GM06990 (cell line): ENCODE measurements at regions not wholly inside any gene's neighbourhood (a gene's known extent, or its start where the extent isn't known, plus 50 kb on each side); places are given as distances from the start of the nearest gene placed in this dataset.
"Not testable (repeated sequence)": the region's sequence is repeated elsewhere in the genome, so short reads cannot be mapped to it uniquely, and the experiment has no call there.

Experiments used
- DNase-seq: peaks from one replicate; pipeline ENCODE4 v3.0.0-alpha.2; 2011; ENCODE audit not compliant: insufficient read length; ENCODE audit errors: extremely low read depth
- H3K27me3 ChIP-seq: replicated peaks from 2 replicates; pipeline ENCODE4 v1.6.0; 2011; ENCODE audit warnings: low read length; ENCODE audit not compliant: control insufficient read depth, insufficient read depth
- H3K36me3 ChIP-seq: 2 replicates; pipeline ENCODE4 v1.5.1; 2011; ENCODE audit warnings: low read length; ENCODE audit not compliant: control insufficient read depth, insufficient read depth
- H3K4me3 ChIP-seq: replicated peaks from 2 replicates; pipeline ENCODE4 v1.5.1; 2011; ENCODE audit warnings: low read depth, mild to moderate bottlenecking, control low read depth, low read length
- CTCF ChIP-seq: IDR thresholded peaks from 2 replicates; pipeline ENCODE4 v1.5.1; 2011; ENCODE audit warnings: low read length, control low read depth, mild to moderate bottlenecking, inconsistent platforms; ENCODE audit not compliant: insufficient read depth, poor library complexity, severe bottlenecking

- no peak for TF ChIP-seq CTCF
- no peaks in the 10 kb centered on the region for H3K27me3 ChIP-seq
- no peak overlapping the region for H3K4me3 ChIP-seq
- no peak for DNase-seq
- no peaks in the 10 kb centered on the region for H3K36me3 ChIP-seq
Measured at GRCh38 chrX:67004451-67004850, 365.6 kb upstream of the EDA2R start.

- TF ChIP-seq CTCF = no peak
- H3K27me3 ChIP-seq = no peaks in the 10 kb centered on the region
- no peak overlapping the region for H3K4me3 ChIP-seq
- DNase-seq = no peak
- no peaks in the 10 kb centered on the region for H3K36me3 ChIP-seq
Measured at GRCh38 chrX:66994729-66995128, 355.9 kb upstream of the EDA2R start.

- not testable (repeated sequence) for H3K36me3 ChIP-seq, DNase-seq, H3K4me3 ChIP-seq, H3K27me3 ChIP-seq
Measured at GRCh38 chrX:66992077-66992476, 353.2 kb upstream of the EDA2R start.

GRCh38 chrX:66988331-66988730, 349.5 kb upstream of the EDA2R start:
- no peak for TF ChIP-seq CTCF
- Histone ChIP-seq H3K4me3 (no peak overlapping the region), H3K27me3 (no peaks in the 10 kb centered on the region), H3K36me3 (no peaks in the 10 kb centered on the region)
- DNase-seq = no peak

GRCh38 chrX:66961665-66962064, 322.8 kb upstream of the EDA2R start:
- no peaks in the 10 kb centered on the region for H3K36me3 ChIP-seq
- TF ChIP-seq CTCF = no peak
- no peaks in the 10 kb centered on the region for H3K27me3 ChIP-seq
- H3K4me3 ChIP-seq = no peak overlapping the region
- DNase-seq = no peak

GRCh38 chrX:66931713-66932112, 292.8 kb upstream of the EDA2R start:
- no peak for DNase-seq
- Histone ChIP-seq H3K4me3 (no peak overlapping the region), H3K36me3 (no peaks in the 10 kb centered on the region), H3K27me3 (no peaks in the 10 kb centered on the region)
- TF ChIP-seq CTCF = no peak

- H3K4me3 ChIP-seq, DNase-seq, H3K36me3 ChIP-seq, H3K27me3 ChIP-seq: not testable (repeated sequence)
Measured at GRCh38 chrX:66930516-66930915, 291.6 kb upstream of the EDA2R start.
